Natural killer cell (primary cell): ENCODE measurements at regions not wholly inside any gene's neighbourhood (a gene's known extent, or its start where the extent isn't known, plus 50 kb on each side); places are given as distances from the start of the nearest gene placed in this dataset.
A peak's percentile ranks its signal among the peaks of the same experiment; 100 is the strongest.

Experiments used
- ATAC-seq, 3 donors: fragments of 150-1000 bp in 2 of 3; fragments of 200-7000 bp in 1 of 3; cut with Tn5 transposase; 1 replicate in 1 of 3; 2 replicates in 2 of 3; pipeline ENCODE4 v1.10.0; 2021; ENCODE audit warnings: mild to moderate bottlenecking in 2 of 3, moderate library complexity in 2 of 3
- DNase-seq, 2 donors: peaks; one replicate each; pipeline versions ENCODE4 v3.0.0 to v3.0.0-alpha.2; 2013 to 2021; ENCODE audit warnings: mixed read lengths in 1 of 2
- H3K27ac ChIP-seq: one replicate; pipeline ENCODE4 v1.5.1; 2013; ENCODE audit warnings: mild to moderate bottlenecking, low read length
- H3K27me3 ChIP-seq: one replicate; pipeline ENCODE4 v1.6.1; 2013; ENCODE audit warnings: low read length; ENCODE audit not compliant: control insufficient read depth, insufficient read depth
- H3K36me3 ChIP-seq: one replicate; pipeline ENCODE4 v1.6.1; 2013; ENCODE audit warnings: low read length; ENCODE audit not compliant: control insufficient read depth, insufficient read depth
- H3K4me1 ChIP-seq: one replicate; pipeline ENCODE4 v1.6.1; 2013; ENCODE audit warnings: low read length; ENCODE audit not compliant: control insufficient read depth, insufficient read depth
- H3K4me3 ChIP-seq: one replicate; pipeline ENCODE4 v1.5.1; 2013; ENCODE audit warnings: low read length
- H3K9me3 ChIP-seq: one replicate; pipeline ENCODE4 v1.6.1; 2013; ENCODE audit warnings: low read length; ENCODE audit not compliant: control insufficient read depth, insufficient read depth
- H3K27ac Mint-ChIP-seq, 2 donors: one replicate each; pipeline ENCODE4 v1.8.0; 2022; ENCODE audit warnings: mild to moderate bottlenecking in 2 of 2, mixed read lengths in 2 of 2, moderate library complexity in 1 of 2
- H3K27me3 Mint-ChIP-seq, 2 donors: one replicate each; pipeline ENCODE4 v1.8.0; 2022; ENCODE audit warnings: low read depth in 2 of 2, mixed read lengths in 2 of 2
- H3K36me3 Mint-ChIP-seq: one replicate; pipeline ENCODE4 v1.8.0; 2022; ENCODE audit warnings: mixed read lengths
- H3K4me1 Mint-ChIP-seq, 2 donors: one replicate each; pipeline ENCODE4 v1.8.0; 2022; ENCODE audit warnings: mixed read lengths in 2 of 2
- H3K4me3 Mint-ChIP-seq: one replicate; pipeline ENCODE4 v1.8.0; 2022; ENCODE audit warnings: mild to moderate bottlenecking, moderate library complexity, mixed read lengths
- H3K9me3 Mint-ChIP-seq, 2 donors: one replicate each; pipeline ENCODE4 v1.8.0; 2022; ENCODE audit warnings: mixed read lengths in 2 of 2
- WGBS: methylation state at CpG from one replicate; pipeline ENCODE4 v1.1.7; 2013; ENCODE audit warnings: missing lambda C conversion rate; ENCODE audit not compliant: insufficient coverage; 5-methylcytosine and 5-hydroxymethylcytosine counted together
- intact Hi-C: fragments of 100-400 bp; cut with micrococcal nuclease; formaldehyde crosslinking; loops from one replicate; pipeline ENCODE4 v1.14.2; 2022
- TF ChIP-seq, protein P1 (sequence below): fragments of 200-600 bp; IDR thresholded peaks from one replicate; pipeline ENCODE4 v1.8.0; 2022; ENCODE audit warnings: antibody characterized with exemption

- intact Hi-C loops, result no loop called here
- Mint-ChIP-seq H3K27ac (no peak overlapping the region), H3K4me1 (peaks cover 21 to 22% of the 10 kb centered on the region in 2 donors), H3K4me3 (no peak overlapping the region), H3K36me3 (no peaks in the 10 kb centered on the region), H3K27me3 (peaks cover 3 to 15% of the 10 kb centered on the region in 2 donors), H3K9me3 (no peaks in the 10 kb centered on the region)
- H3K4me1 ChIP-seq, result peaks cover 6% of the 10 kb centered on the region
- H3K4me3 ChIP-seq, result no peak overlapping the region
- ATAC-seq (no peak), DNase-seq (no peak)
- TF ChIP-seq, protein P1, sequence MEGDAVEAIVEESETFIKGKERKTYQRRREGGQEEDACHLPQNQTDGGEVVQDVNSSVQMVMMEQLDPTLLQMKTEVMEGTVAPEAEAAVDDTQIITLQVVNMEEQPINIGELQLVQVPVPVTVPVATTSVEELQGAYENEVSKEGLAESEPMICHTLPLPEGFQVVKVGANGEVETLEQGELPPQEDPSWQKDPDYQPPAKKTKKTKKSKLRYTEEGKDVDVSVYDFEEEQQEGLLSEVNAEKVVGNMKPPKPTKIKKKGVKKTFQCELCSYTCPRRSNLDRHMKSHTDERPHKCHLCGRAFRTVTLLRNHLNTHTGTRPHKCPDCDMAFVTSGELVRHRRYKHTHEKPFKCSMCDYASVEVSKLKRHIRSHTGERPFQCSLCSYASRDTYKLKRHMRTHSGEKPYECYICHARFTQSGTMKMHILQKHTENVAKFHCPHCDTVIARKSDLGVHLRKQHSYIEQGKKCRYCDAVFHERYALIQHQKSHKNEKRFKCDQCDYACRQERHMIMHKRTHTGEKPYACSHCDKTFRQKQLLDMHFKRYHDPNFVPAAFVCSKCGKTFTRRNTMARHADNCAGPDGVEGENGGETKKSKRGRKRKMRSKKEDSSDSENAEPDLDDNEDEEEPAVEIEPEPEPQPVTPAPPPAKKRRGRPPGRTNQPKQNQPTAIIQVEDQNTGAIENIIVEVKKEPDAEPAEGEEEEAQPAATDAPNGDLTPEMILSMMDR, result no peak
- no CpG with 5 or more reads among the region's 2 CpGs for WGBS
- H3K9me3 ChIP-seq, result no peaks in the 10 kb centered on the region
- H3K27me3 ChIP-seq, result no peaks in the 10 kb centered on the region
- no peaks in the 10 kb centered on the region for H3K36me3 ChIP-seq
- H3K27ac ChIP-seq, result no peak overlapping the region
These were observed 80.9 kb upstream of the IL33 start for GRCh38 chr9:6134661-6135180.

GRCh38 chr9:6133346-6134063, 82.1 kb upstream of the IL33 start:
- H3K4me1 ChIP-seq, result peaks cover 6% of the 10 kb centered on the region
- H3K4me3 ChIP-seq, result no peak overlapping the region
- intact Hi-C loops, result no loop called here
- Mint-ChIP-seq H3K9me3 (no peaks in the 10 kb centered on the region), H3K27me3 (peaks cover 8 to 24% of the 10 kb centered on the region in 2 donors), H3K27ac (no peak overlapping the region), H3K4me1 (peaks cover 21 to 22% of the 10 kb centered on the region in 2 donors), H3K36me3 (no peaks in the 10 kb centered on the region), H3K4me3 (no peak overlapping the region)
- DNase-seq (peak in 1 of 2 donors; percentile 5), ATAC-seq (peak in 2 of 3 donors; percentile 24 to 66)
- H3K36me3 ChIP-seq, result no peaks in the 10 kb centered on the region
- no peak overlapping the region for H3K27ac ChIP-seq
- no peaks in the 10 kb centered on the region for H3K9me3 ChIP-seq
- TF ChIP-seq, protein P1, result no peak
- no peaks in the 10 kb centered on the region for H3K27me3 ChIP-seq
- 52% methylated on average over 5 of the region's 5 CpGs for WGBS

DNA sequence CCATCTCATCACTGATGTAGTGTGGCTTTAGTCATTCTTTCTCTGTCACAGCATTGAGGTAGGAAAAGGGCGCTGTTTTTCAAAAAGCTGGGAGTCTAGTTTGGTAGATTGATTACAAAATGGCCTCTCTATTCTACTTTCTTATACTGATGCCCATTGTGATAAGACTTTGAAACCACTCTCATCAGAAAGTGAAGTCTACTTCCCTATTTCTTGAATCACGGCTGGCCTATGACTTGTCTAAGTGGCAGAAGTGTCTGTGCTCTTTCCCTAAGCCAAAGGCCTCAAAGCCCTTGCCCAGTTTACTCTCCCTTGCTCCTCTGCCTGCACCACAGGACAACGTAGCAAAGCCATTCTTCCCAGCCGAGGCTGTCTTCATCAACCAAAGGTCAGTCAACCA, 83.0 kb upstream of the IL33 start:
- peak overlapping the region; percentile 40 to 43 for H3K27ac Mint-ChIP-seq
- H3K4me3 Mint-ChIP-seq, result no peak overlapping the region
- H3K36me3 Mint-ChIP-seq, result no peaks in the 10 kb centered on the region
- H3K27me3 Mint-ChIP-seq, result peaks cover 4 to 33% of the 10 kb centered on the region in 2 donors
- H3K4me1 ChIP-seq, result peaks cover 6% of the 10 kb centered on the region
- H3K4me1 Mint-ChIP-seq, result peaks cover 21 to 22% of the 10 kb centered on the region in 2 donors
- ATAC-seq (no peak), DNase-seq (no peak)
- H3K9me3 ChIP-seq, result no peaks in the 10 kb centered on the region
- WGBS, result 35% methylated on average over 3 of the region's 4 CpGs
- intact Hi-C loops, result no loop called here
- no peak overlapping the region for H3K4me3 ChIP-seq
- H3K9me3 Mint-ChIP-seq, result no peaks in the 10 kb centered on the region
- no peaks in the 10 kb centered on the region for H3K36me3 ChIP-seq
- TF ChIP-seq, protein P1, result no peak
- H3K27ac ChIP-seq, result no peak overlapping the region
- no peaks in the 10 kb centered on the region for H3K27me3 ChIP-seq
